OCI-LY7 (cell line): ENCODE measurements at regions not wholly inside any gene's neighbourhood (a gene's known extent, or its start where the extent isn't known, plus 50 kb on each side); places are given as distances from the start of the nearest gene placed in this dataset.

Experiments used
- BruUV-seq: library from RNA; stranded (reverse); fragments of 400-500 nt; replicated peaks from 2 replicates; lab custom pipeline; 2021; lab: Mats Ljungman, UMichigan
- CTCF ChIA-PET: fragments of 300-600 bp; sonication (Branson Sonifier 250); formaldehyde crosslinking; loops from one replicate; lab custom pipeline; 2022; ENCODE audit warnings: antibody characterized with exemption; ENCODE audit not compliant: unreplicated experiment; lab: Charles Lee
- POLR2A ChIA-PET: fragments of 300-600 bp; sonication (Branson Sonifier 250); formaldehyde crosslinking; loops from one replicate; lab custom pipeline; 2022; ENCODE audit warnings: antibody characterized with exemption; lab: Charles Lee
- DNase-seq: peaks from one replicate; pipeline ENCODE4 v3.0.0-alpha.2; 2015; ENCODE audit warnings: low spot score
- H2AFZ ChIP-seq: fragments of 200-600 bp; sonication (generic), shearing (Covaris generic); 2 replicates; pipeline ENCODE4 v1.6.1; 2014; ENCODE audit warnings: mild to moderate bottlenecking, antibody characterized with exemption, low read length, moderate library complexity
- H3K27ac ChIP-seq: fragments of 200-600 bp; sonication (generic); 2 replicates; pipeline ENCODE4 v1.5.1; 2014; ENCODE audit warnings: mixed run types, low read depth, mild to moderate bottlenecking, moderate library complexity, low read length, inconsistent platforms; ENCODE audit not compliant: poor library complexity, severe bottlenecking
- H3K36me3 ChIP-seq: fragments of 200-600 bp; sonication (generic); 2 replicates; pipeline ENCODE4 v1.6.1; 2014; ENCODE audit warnings: mild to moderate bottlenecking, antibody characterized with exemption, low read length, moderate library complexity, mixed read lengths; ENCODE audit not compliant: insufficient read depth
- H3K4me1 ChIP-seq: fragments of 200-600 bp; sonication (generic); 2 replicates; pipeline ENCODE4 v1.5.1; 2014; ENCODE audit warnings: mild to moderate bottlenecking, low read length; ENCODE audit not compliant: insufficient read depth, poor library complexity, severe bottlenecking
- H3K4me2 ChIP-seq: fragments of 200-600 bp; sonication (generic); 2 replicates; pipeline ENCODE4 v1.6.1; 2014; ENCODE audit warnings: mild to moderate bottlenecking, low read length
- H3K4me3 ChIP-seq: fragments of 200-600 bp; sonication (generic); 2 replicates; pipeline ENCODE4 v1.5.1; 2014; ENCODE audit warnings: mild to moderate bottlenecking, low read depth, low read length; ENCODE audit not compliant: poor library complexity, severe bottlenecking
- H3K79me2 ChIP-seq: fragments of 200-600 bp; sonication (generic); 2 replicates; pipeline ENCODE4 v1.6.1; 2016; ENCODE audit warnings: low read depth, mild to moderate bottlenecking, low read length, moderate library complexity, mixed read lengths; ENCODE audit not compliant: insufficient read depth
- H3K9me2 ChIP-seq: fragments of 200-600 bp; sonication (generic); 2 replicates; pipeline ENCODE4 v1.6.1; 2016; ENCODE audit warnings: mild to moderate bottlenecking, low read length, mixed read lengths; ENCODE audit not compliant: insufficient read depth
- H3K9me3 ChIP-seq: fragments of 200-600 bp; sonication (generic); 2 replicates; pipeline ENCODE4 v1.6.1; 2014; ENCODE audit warnings: mild to moderate bottlenecking, mixed run types, low read length, mixed read lengths
- H4K20me1 ChIP-seq: fragments of 200-600 bp; sonication (generic); 2 replicates; pipeline ENCODE4 v1.6.1; 2014; ENCODE audit warnings: mild to moderate bottlenecking, antibody characterized with exemption, low read length, moderate library complexity, mixed read lengths; ENCODE audit not compliant: insufficient read depth
- EZH2phosphoT487 ChIP-seq: fragments of 200-600 bp; sonication (generic); IDR thresholded peaks from 2 replicates; pipeline ENCODE4 v1.6.1; 2018; ENCODE audit warnings: low read depth, borderline replicate concordance, mild to moderate bottlenecking, mixed run types, antibody characterized with exemption, low read length, moderate library complexity, mixed read lengths
- intact Hi-C: fragments of 100-400 bp; cut with micrococcal nuclease; formaldehyde crosslinking; loops from one replicate; pipeline ENCODE4 v1.10.0; 2022; ENCODE audit not compliant: unreplicated experiment
- TF ChIP-seq, protein P1 (sequence below): fragments of 200-600 bp; sonication (generic); conservative IDR thresholded peaks from 2 replicates; pipeline ENCODE4 v1.5.1; 2014; ENCODE audit warnings: mild to moderate bottlenecking, antibody characterized with exemption, low read length, moderate library complexity, mixed read lengths

- no TSS peak for BruUV-seq
- H2AFZ ChIP-seq, result no peak overlapping the region
- TF ChIP-seq, protein P1, sequence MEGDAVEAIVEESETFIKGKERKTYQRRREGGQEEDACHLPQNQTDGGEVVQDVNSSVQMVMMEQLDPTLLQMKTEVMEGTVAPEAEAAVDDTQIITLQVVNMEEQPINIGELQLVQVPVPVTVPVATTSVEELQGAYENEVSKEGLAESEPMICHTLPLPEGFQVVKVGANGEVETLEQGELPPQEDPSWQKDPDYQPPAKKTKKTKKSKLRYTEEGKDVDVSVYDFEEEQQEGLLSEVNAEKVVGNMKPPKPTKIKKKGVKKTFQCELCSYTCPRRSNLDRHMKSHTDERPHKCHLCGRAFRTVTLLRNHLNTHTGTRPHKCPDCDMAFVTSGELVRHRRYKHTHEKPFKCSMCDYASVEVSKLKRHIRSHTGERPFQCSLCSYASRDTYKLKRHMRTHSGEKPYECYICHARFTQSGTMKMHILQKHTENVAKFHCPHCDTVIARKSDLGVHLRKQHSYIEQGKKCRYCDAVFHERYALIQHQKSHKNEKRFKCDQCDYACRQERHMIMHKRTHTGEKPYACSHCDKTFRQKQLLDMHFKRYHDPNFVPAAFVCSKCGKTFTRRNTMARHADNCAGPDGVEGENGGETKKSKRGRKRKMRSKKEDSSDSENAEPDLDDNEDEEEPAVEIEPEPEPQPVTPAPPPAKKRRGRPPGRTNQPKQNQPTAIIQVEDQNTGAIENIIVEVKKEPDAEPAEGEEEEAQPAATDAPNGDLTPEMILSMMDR, result no peak
- no peak for TF ChIP-seq EZH2phosphoT487
- no peak overlapping the region for H3K4me2 ChIP-seq
- no peaks in the 10 kb centered on the region for H3K9me3 ChIP-seq
- no peaks in the 10 kb centered on the region for H4K20me1 ChIP-seq
- CTCF ChIA-PET, result no interaction called here
- intact Hi-C loops, result loop anchor here (10.0 kb wide), 1 partner anchor 83 kb away; no protein-coding TSS in a partner anchor
- no peak overlapping the region for H3K4me3 ChIP-seq
- H3K79me2 ChIP-seq, result no peaks in the 10 kb centered on the region
- POLR2A ChIA-PET, result no interaction called here
- H3K9me2 ChIP-seq, result no peaks in the 10 kb centered on the region
- no peak for DNase-seq
- H3K36me3 ChIP-seq, result no peaks in the 10 kb centered on the region
- no peak overlapping the region for H3K27ac ChIP-seq
- no peaks in the 10 kb centered on the region for H3K4me1 ChIP-seq
Observed at GRCh38 chr18:4851301-4851976, 345.6 kb downstream of the AKAIN1 start.

DNA sequence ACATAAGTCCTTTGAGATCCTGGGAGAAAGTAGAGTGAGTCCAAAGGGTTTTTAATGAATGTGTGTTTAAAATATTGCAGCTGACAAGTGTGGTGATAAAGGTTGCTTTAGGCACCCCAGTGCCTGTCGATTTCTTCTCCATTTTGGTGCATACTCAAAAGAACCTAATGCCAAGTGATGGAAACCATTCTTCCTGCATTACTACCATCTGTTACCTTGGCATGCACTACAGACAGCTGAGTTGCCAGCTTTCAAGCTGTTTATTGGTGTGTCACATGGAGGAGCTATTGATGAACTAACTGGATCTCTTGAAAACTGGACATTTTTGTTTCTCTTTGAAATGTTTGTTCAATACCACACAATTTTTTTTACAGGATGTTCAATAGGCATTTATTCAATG is 350.0 kb downstream of the AKAIN1 start:
- no peaks in the 10 kb centered on the region for H4K20me1 ChIP-seq
- CTCF ChIA-PET, result no interaction called here
- TF ChIP-seq, protein P1, result no peak
- no peak for TF ChIP-seq EZH2phosphoT487
- no peaks in the 10 kb centered on the region for H3K9me2 ChIP-seq
- no peaks in the 10 kb centered on the region for H3K9me3 ChIP-seq
- H3K36me3 ChIP-seq, result no peaks in the 10 kb centered on the region
- no peak overlapping the region for H3K27ac ChIP-seq
- intact Hi-C loops, result no loop called here
- POLR2A ChIA-PET, result interaction anchor here (0.6 kb wide), 2 partner anchors 725 to 1560 kb away, joined by 3 read pairs; no protein-coding TSS in a partner anchor
- no peak overlapping the region for H2AFZ ChIP-seq
- H3K4me3 ChIP-seq, result no peak overlapping the region
- H3K4me1 ChIP-seq, result no peaks in the 10 kb centered on the region
- no peaks in the 10 kb centered on the region for H3K79me2 ChIP-seq
- H3K4me2 ChIP-seq, result no peak overlapping the region
- no TSS peak for BruUV-seq
- no peak for DNase-seq

- POLR2A ChIA-PET, result interaction anchor here (0.8 kb wide), 1 partner anchor 406 kb away, joined by 3 read pairs; no protein-coding TSS in a partner anchor
Observed at GRCh38 chr18:4844320-4844719, 352.7 kb downstream of the AKAIN1 start.

More at GRCh38 chr18:4844320-4844719, 352.7 kb downstream of the AKAIN1 start:
- intact Hi-C loops, result no loop called here
- H2AFZ ChIP-seq, result no peak overlapping the region
- H3K9me2 ChIP-seq, result no peaks in the 10 kb centered on the region
- DNase-seq, result no peak
- BruUV-seq, result no TSS peak
- H3K27ac ChIP-seq, result no peak overlapping the region
- no peaks in the 10 kb centered on the region for H4K20me1 ChIP-seq
- H3K4me2 ChIP-seq, result no peak overlapping the region
- H3K4me3 ChIP-seq, result no peak overlapping the region
- H3K36me3 ChIP-seq, result no peaks in the 10 kb centered on the region
- H3K79me2 ChIP-seq, result no peaks in the 10 kb centered on the region
- no peaks in the 10 kb centered on the region for H3K4me1 ChIP-seq
- CTCF ChIA-PET, result no interaction called here
- H3K9me3 ChIP-seq, result no peaks in the 10 kb centered on the region
- TF ChIP-seq, protein P1, result no peak
- no peak for TF ChIP-seq EZH2phosphoT487
